ENCODE measurements at regions not wholly inside any gene's neighbourhood (a gene's known extent, or its start where the extent isn't known, plus 50 kb on each side); places are given as distances from the start of the nearest gene placed in this dataset.

- ChIA-PET POLR2A (no interaction called here), CTCF (no interaction called here)
- ATAC-seq (no peak), DNase-seq (ENCODE audit: low read depth in 1 of 2, low spot score in 1 of 2) (no peak), FAIRE-seq (no peak)
- no peak for TF ChIP-seq SREBF2 (IDR thresholded peaks at IDR 0.05)
- TF ChIP-seq POLR2A (IDR thresholded peaks at IDR 0.05; ENCODE audit: low read length): no peak
- TF ChIP-seq REST (IDR thresholded peaks at IDR 0.05): no peak
- TF ChIP-seq HDAC2 (IDR thresholded peaks at IDR 0.05): no peak
- no peak for TF ChIP-seq HMGXB4 (CRISPR knock-in tag; IDR thresholded peaks at IDR 0.05; ENCODE audit: borderline replicate concordance)
- no peak for TF ChIP-seq ESRRA (IDR thresholded peaks at IDR 0.05; ENCODE audit: borderline replicate concordance, low read length)
- no peak for TF ChIP-seq EHMT2 (IDR thresholded peaks at IDR 0.05; ENCODE audit: low read depth)
- no peak for TF ChIP-seq FOXS1 (CRISPR knock-in tag; IDR thresholded peaks at IDR 0.05)
- no peak for TF ChIP-seq NFE2L2 (conservative IDR thresholded peaks at IDR 0.05; ENCODE audit: low read length)
- TF ChIP-seq ATOH8 (CRISPR knock-in tag; IDR thresholded peaks at IDR 0.05; ENCODE audit: low read depth): no peak
- no peak for TF ChIP-seq CBX2 (IDR thresholded peaks at IDR 0.05; ENCODE audit: borderline replicate concordance, low read depth)
- TF ChIP-seq CTCF (IDR thresholded peaks at IDR 0.05): no peak
- no peak for TF ChIP-seq JUNB (IDR thresholded peaks at IDR 0.05)
- Histone ChIP-seq H3K4me2 (no peak overlapping the region), H3K9me3 (0 out of 3 replicates have a peak, but pooled peaks cover 5% of the 10 kb centered on the region), H3K4me3 (no peak overlapping the region), H3K27ac (no peak overlapping the region), H3K4me1 (no peaks in the 10 kb centered on the region)
- WGBS (ENCODE audit: missing lambda C conversion rate): 8% methylated on average over 4 of the region's 4 CpGs
These were observed 385.8 kb downstream of the TRIB2 start for GRCh38 chr2:13102397-13103063.

- POLR2A ChIA-PET: no interaction called here
- 17% methylated on average over 1 of the region's 1 CpG for WGBS (ENCODE audit: missing lambda C conversion rate)
- TF ChIP-seq HEYL (CRISPR knock-in tag; IDR thresholded peaks at IDR 0.05) (no peak), JUNB (IDR thresholded peaks at IDR 0.05) (no peak), ELK1 (IDR thresholded peaks at IDR 0.05; ENCODE audit: low read depth, low read length) (no peak), PHF8 (IDR thresholded peaks at IDR 0.05; ENCODE audit: borderline replicate concordance, low read depth) (no peak), BHLHE40 (IDR thresholded peaks at IDR 0.05; ENCODE audit: low read depth, low read length) (no peak), CHD2 (IDR thresholded peaks at IDR 0.05; ENCODE audit: low read length, partially characterized antibody) (no peak), MAFK (IDR thresholded peaks at IDR 0.05; ENCODE audit: partially characterized antibody) (no peak), RFX5 (IDR thresholded peaks at IDR 0.05) (no peak), RCOR1 (IDR thresholded peaks at IDR 0.05; ENCODE audit: low read depth, low read length) (no peak), SREBF2 (IDR thresholded peaks at IDR 0.05) (no peak), EHF (CRISPR knock-in tag; IDR thresholded peaks at IDR 0.05) (no peak), CBX2 (IDR thresholded peaks at IDR 0.05; ENCODE audit: borderline replicate concordance, low read depth) (no peak), POLR2A (IDR thresholded peaks at IDR 0.05; ENCODE audit: low read length) (no peak), MAX (IDR thresholded peaks at IDR 0.05) (no peak), HDAC2 (IDR thresholded peaks at IDR 0.05) (no peak), KDM5A (IDR thresholded peaks at IDR 0.05) (no peak)
- no peak for FAIRE-seq
- no peak for DNase-seq (ENCODE audit: low read depth in 1 of 2, low spot score in 1 of 2)
- no peak overlapping the region for H3K4me3 ChIP-seq
- no peak overlapping the region for H3K4me2 ChIP-seq
- CTCF ChIA-PET: no interaction called here
- 0 out of 3 replicates have a peak, but pooled peaks cover 5% of the 10 kb centered on the region for H3K9me3 ChIP-seq
- no peaks in the 10 kb centered on the region for H3K4me1 ChIP-seq
- no peak for ATAC-seq
- H3K27ac ChIP-seq: no peak overlapping the region
These were observed 386.4 kb downstream of the TRIB2 start for GRCh38 chr2:13103151-13103550.

Measured in A549 (cell line).